Neural cell (in vitro differentiated cells): ENCODE measurements at regions not wholly inside any gene's neighbourhood (a gene's known extent, or its start where the extent isn't known, plus 50 kb on each side); places are given as distances from the start of the nearest gene placed in this dataset.

Source experiments
- H2AFZ ChIP-seq: fragments of 200-600, 300-800 bp; sonication (generic), shearing (Covaris generic); 2 replicates; pipeline ENCODE4 v1.6.0; 2014; ENCODE audit warnings: low read depth, mild to moderate bottlenecking, antibody characterized with exemption, low read length, moderate library complexity
- H3F3A ChIP-seq: fragments of 200-600 bp; shearing (Covaris generic); 2 replicates; pipeline ENCODE4 v1.6.1; 2016; ENCODE audit warnings: mild to moderate bottlenecking, moderate library complexity, mixed read lengths, antibody characterized with exemption, low read length; ENCODE audit not compliant: insufficient read depth, poor library complexity, severe bottlenecking
- H3K27ac ChIP-seq: fragments of 200-600, 300-800 bp; sonication (generic), shearing (Covaris generic); 2 replicates; pipeline ENCODE4 v1.5.1; 2014; ENCODE audit warnings: mild to moderate bottlenecking, low read length, moderate library complexity
- H3K27me3 ChIP-seq: fragments of 300-800, 200-600 bp; sonication (generic), shearing (Covaris generic); 2 replicates; pipeline ENCODE4 v1.6.0; 2014; ENCODE audit warnings: mild to moderate bottlenecking, low read depth, low read length, moderate library complexity; ENCODE audit not compliant: insufficient read depth
- H3K36me3 ChIP-seq: fragments of 300-800, 200-600 bp; sonication (generic), shearing (Covaris generic); 2 replicates; pipeline ENCODE4 v1.5.1; 2014; ENCODE audit warnings: mild to moderate bottlenecking, antibody characterized with exemption, low read length, moderate library complexity; ENCODE audit not compliant: insufficient read depth
- H3K4me2 ChIP-seq: fragments of 300-800, 200-600 bp; sonication (generic), shearing (Covaris generic); 2 replicates; pipeline ENCODE4 v1.6.0; 2014; ENCODE audit warnings: mild to moderate bottlenecking, low read length
- H3K4me3 ChIP-seq: fragments of 300-800, 200-600 bp; sonication (generic), shearing (Covaris generic); 2 replicates; pipeline ENCODE4 v1.5.1; 2014; ENCODE audit warnings: mild to moderate bottlenecking, low read length, moderate library complexity
- H3K79me2 ChIP-seq: fragments of 200-600 bp; shearing (Covaris generic); replicated peaks from 2 replicates; pipeline ENCODE4 v1.6.0; 2014; ENCODE audit warnings: mild to moderate bottlenecking, low read length, moderate library complexity; ENCODE audit not compliant: insufficient read depth
- H3K9ac ChIP-seq: fragments of 300-800, 200-600 bp; sonication (generic), shearing (Covaris generic); 2 replicates; pipeline ENCODE4 v1.6.1; 2016; ENCODE audit warnings: mild to moderate bottlenecking, low read length, mixed read lengths
- H3K9me2 ChIP-seq: fragments of 200-600 bp; shearing (Covaris generic); 2 replicates; pipeline ENCODE4 v1.6.1; 2016; ENCODE audit warnings: mild to moderate bottlenecking, low read length, mixed read lengths; ENCODE audit not compliant: insufficient read depth
- H3K9me3 ChIP-seq: fragments of 200-600, 300-800 bp; sonication (generic), shearing (Covaris generic); 2 replicates; pipeline ENCODE4 v1.6.1; 2016; ENCODE audit warnings: mild to moderate bottlenecking, mixed run types, low read length, moderate library complexity, mixed read lengths
- H4K20me1 ChIP-seq: fragments of 200-600 bp; shearing (Covaris generic); 2 replicates; pipeline ENCODE4 v1.6.1; 2016; ENCODE audit warnings: mild to moderate bottlenecking, mixed run types; ENCODE audit not compliant: insufficient read depth
- EP300 ChIP-seq: fragments of 450-650 bp; conservative IDR thresholded peaks from 2 replicates; pipeline ENCODE4 v1.6.1; 2014; ENCODE audit warnings: antibody characterized with exemption, mild to moderate bottlenecking, moderate library complexity; ENCODE audit not compliant: poor library complexity, severe bottlenecking
- EZH2 ChIP-seq: fragments of 200-600, 300-800 bp; shearing (Covaris generic), sonication (generic); IDR thresholded peaks from 2 replicates; pipeline ENCODE4 v1.6.1; 2014; ENCODE audit warnings: antibody characterized with exemption, low read length, borderline replicate concordance, mild to moderate bottlenecking; ENCODE audit not compliant: insufficient read depth, poor library complexity, severe bottlenecking
- MXI1 ChIP-seq: fragments of 450-650 bp; conservative IDR thresholded peaks from 2 replicates; pipeline ENCODE4 v1.6.1; 2014; ENCODE audit warnings: antibody characterized with exemption, mild to moderate bottlenecking; ENCODE audit not compliant: poor library complexity, severe bottlenecking
- POLR2AphosphoS5 ChIP-seq: IDR thresholded peaks from 2 replicates; pipeline ENCODE4 v1.6.1; 2012
- RAD21 ChIP-seq: fragments of 450-650 bp; conservative IDR thresholded peaks from 2 replicates; pipeline ENCODE4 v1.6.1; 2014; ENCODE audit warnings: antibody characterized with exemption, mild to moderate bottlenecking, moderate library complexity
- SMC3 ChIP-seq: fragments of 450-650 bp; conservative IDR thresholded peaks from 2 replicates; pipeline ENCODE4 v1.6.1; 2014; ENCODE audit warnings: antibody characterized with exemption, mild to moderate bottlenecking, moderate library complexity; ENCODE audit not compliant: poor library complexity
- TAF1 ChIP-seq: IDR thresholded peaks from 2 replicates; pipeline ENCODE4 v1.6.1; 2012; ENCODE audit warnings: low read depth
- TF ChIP-seq, protein P1 (sequence below): IDR thresholded peaks from 2 replicates; pipeline ENCODE4 v1.6.1; 2012; ENCODE audit warnings: borderline replicate concordance
- TF ChIP-seq, protein P2 (sequence below): fragments of 450-650 bp; IDR thresholded peaks from 2 replicates; pipeline ENCODE4 v1.5.1; 2014; ENCODE audit warnings: antibody characterized with exemption, mild to moderate bottlenecking, moderate library complexity; ENCODE audit not compliant: poor library complexity, severe bottlenecking

DNA sequence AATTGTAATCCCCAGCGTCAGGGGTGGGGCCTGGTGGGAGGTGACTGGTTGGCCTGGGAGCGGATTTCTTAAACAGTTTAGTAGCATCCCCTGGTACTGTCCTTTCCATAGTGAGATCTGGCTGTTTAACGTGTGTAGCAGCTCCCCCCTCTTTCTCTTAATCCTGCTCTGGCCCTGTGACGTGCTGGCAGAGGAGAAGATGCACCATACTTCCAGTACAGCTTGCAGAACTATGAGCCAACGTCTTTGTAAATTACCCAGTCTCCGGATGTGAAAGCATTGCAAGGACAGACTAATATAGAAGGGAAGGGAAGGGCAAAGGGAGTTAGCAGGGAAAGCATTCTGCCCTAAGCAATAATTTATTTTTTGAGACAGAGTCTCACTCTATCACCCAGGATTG lies 83.9 kb downstream of the RMI2 start:
- H3K27ac ChIP-seq: no peak overlapping the region

DNA sequence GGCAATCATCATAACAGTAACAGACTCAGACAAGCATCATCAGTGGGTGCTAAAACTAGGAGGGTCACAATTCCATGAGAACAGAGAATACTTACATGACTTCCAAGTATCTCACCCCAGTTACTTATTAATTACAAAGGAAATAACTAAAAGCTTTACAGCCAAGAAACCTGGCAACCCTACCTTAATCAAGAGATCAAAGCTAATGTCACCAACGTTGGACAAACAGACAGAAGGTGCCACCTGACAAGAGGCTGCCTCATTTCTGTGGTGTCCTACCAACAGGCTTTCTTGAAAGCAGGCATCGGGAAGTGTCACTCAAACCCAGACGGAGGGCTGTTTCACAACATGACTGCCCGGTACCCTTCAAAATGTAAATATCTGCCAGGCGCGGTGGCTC lies 84.6 kb downstream of the RMI2 start:
- no peaks in the 10 kb centered on the region for H3K9me2 ChIP-seq
- no peaks in the 10 kb centered on the region for H3K79me2 ChIP-seq
- no peak overlapping the region for H3K4me3 ChIP-seq
- H3K27ac ChIP-seq: no peak overlapping the region
- TF ChIP-seq, protein P1, sequence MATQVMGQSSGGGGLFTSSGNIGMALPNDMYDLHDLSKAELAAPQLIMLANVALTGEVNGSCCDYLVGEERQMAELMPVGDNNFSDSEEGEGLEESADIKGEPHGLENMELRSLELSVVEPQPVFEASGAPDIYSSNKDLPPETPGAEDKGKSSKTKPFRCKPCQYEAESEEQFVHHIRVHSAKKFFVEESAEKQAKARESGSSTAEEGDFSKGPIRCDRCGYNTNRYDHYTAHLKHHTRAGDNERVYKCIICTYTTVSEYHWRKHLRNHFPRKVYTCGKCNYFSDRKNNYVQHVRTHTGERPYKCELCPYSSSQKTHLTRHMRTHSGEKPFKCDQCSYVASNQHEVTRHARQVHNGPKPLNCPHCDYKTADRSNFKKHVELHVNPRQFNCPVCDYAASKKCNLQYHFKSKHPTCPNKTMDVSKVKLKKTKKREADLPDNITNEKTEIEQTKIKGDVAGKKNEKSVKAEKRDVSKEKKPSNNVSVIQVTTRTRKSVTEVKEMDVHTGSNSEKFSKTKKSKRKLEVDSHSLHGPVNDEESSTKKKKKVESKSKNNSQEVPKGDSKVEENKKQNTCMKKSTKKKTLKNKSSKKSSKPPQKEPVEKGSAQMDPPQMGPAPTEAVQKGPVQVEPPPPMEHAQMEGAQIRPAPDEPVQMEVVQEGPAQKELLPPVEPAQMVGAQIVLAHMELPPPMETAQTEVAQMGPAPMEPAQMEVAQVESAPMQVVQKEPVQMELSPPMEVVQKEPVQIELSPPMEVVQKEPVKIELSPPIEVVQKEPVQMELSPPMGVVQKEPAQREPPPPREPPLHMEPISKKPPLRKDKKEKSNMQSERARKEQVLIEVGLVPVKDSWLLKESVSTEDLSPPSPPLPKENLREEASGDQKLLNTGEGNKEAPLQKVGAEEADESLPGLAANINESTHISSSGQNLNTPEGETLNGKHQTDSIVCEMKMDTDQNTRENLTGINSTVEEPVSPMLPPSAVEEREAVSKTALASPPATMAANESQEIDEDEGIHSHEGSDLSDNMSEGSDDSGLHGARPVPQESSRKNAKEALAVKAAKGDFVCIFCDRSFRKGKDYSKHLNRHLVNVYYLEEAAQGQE: no peak
- TF ChIP-seq SMC3 (no peak), RAD21 (no peak), EZH2 (no peak), MXI1 (no peak), EP300 (no peak)
- TF ChIP-seq, protein P2, sequence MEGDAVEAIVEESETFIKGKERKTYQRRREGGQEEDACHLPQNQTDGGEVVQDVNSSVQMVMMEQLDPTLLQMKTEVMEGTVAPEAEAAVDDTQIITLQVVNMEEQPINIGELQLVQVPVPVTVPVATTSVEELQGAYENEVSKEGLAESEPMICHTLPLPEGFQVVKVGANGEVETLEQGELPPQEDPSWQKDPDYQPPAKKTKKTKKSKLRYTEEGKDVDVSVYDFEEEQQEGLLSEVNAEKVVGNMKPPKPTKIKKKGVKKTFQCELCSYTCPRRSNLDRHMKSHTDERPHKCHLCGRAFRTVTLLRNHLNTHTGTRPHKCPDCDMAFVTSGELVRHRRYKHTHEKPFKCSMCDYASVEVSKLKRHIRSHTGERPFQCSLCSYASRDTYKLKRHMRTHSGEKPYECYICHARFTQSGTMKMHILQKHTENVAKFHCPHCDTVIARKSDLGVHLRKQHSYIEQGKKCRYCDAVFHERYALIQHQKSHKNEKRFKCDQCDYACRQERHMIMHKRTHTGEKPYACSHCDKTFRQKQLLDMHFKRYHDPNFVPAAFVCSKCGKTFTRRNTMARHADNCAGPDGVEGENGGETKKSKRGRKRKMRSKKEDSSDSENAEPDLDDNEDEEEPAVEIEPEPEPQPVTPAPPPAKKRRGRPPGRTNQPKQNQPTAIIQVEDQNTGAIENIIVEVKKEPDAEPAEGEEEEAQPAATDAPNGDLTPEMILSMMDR: no peak
- H2AFZ ChIP-seq: no peak overlapping the region
- no peak overlapping the region for H3K9ac ChIP-seq
- H3K36me3 ChIP-seq: no peaks in the 10 kb centered on the region
- no peaks in the 10 kb centered on the region for H4K20me1 ChIP-seq
- no peaks in the 10 kb centered on the region for H3K9me3 ChIP-seq
- H3K27me3 ChIP-seq: no peaks in the 10 kb centered on the region
- no peak overlapping the region for H3K4me2 ChIP-seq
- no peaks in the 10 kb centered on the region for H3F3A ChIP-seq

More for the DNA sequence above, 83.9 kb downstream of the RMI2 start:
- TF ChIP-seq, protein P2: no peak
- TF ChIP-seq EZH2: no peak
- TF ChIP-seq, protein P1: no peak
- no peak for TF ChIP-seq TAF1
- TF ChIP-seq POLR2AphosphoS5: no peak
- no peak for TF ChIP-seq RAD21
- H4K20me1 ChIP-seq: no peaks in the 10 kb centered on the region
- H3K27me3 ChIP-seq: no peaks in the 10 kb centered on the region
- H3K4me2 ChIP-seq: no peak overlapping the region
- no peaks in the 10 kb centered on the region for H3F3A ChIP-seq
- H3K9ac ChIP-seq: no peak overlapping the region
- no peaks in the 10 kb centered on the region for H3K79me2 ChIP-seq
- no peak overlapping the region for H3K4me3 ChIP-seq
- no peaks in the 10 kb centered on the region for H3K9me2 ChIP-seq
- no peaks in the 10 kb centered on the region for H3K36me3 ChIP-seq
- no peak overlapping the region for H2AFZ ChIP-seq
- no peaks in the 10 kb centered on the region for H3K9me3 ChIP-seq
